HG02973 (cell line): ENCODE measurements at regions not wholly inside any gene's neighbourhood (a gene's known extent, or its start where the extent isn't known, plus 50 kb on each side); places are given as distances from the start of the nearest gene placed in this dataset.

Experiments
- ATAC-seq: cut with Tn5 transposase; IDR thresholded peaks from one replicate; pipeline ENCODE4 v1.9.1; 2021; ENCODE audit warnings: moderate library complexity; ENCODE audit not compliant: unreplicated experiment

DNA sequence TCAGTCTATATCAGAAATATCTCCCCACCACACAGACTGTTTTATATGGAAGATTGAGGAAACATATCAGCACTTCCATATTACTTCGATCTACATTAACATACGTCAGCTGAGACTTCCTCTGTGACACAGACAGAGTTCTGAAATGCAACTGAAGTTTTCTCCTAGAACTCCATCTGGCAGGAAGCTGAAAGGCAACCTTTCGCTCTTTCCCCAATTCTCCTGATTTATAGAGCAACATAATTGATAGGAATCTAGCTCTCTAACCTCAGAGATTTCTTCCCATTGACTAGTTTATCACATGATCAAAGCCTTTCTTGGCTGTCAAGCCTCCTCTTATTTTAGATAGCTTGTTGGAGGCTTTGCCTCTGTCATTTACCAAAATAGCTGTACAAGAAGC is 806.7 kb upstream of the CHAC2 start:
- ATAC-seq, result no peak

DNA sequence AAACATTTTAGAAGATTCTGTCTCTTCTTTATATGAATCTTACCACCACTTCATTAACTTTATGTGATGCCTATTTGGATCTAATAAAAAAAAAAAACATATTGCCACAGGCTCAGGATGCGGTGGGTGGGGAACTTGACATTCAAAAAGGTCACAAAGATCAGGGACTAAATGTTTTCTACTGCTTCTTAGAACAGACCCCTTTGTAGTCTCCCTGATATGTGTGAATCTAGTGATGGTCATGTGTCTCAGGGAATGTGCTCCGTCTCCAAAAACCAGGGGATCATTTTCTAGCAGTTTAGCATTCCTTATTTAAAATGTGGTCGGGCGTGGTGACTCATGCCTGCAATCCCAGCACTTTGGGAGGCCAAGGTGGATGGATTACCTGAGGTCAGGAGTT is 807.8 kb upstream of the CHAC2 start:
- no peak for ATAC-seq

DNA sequence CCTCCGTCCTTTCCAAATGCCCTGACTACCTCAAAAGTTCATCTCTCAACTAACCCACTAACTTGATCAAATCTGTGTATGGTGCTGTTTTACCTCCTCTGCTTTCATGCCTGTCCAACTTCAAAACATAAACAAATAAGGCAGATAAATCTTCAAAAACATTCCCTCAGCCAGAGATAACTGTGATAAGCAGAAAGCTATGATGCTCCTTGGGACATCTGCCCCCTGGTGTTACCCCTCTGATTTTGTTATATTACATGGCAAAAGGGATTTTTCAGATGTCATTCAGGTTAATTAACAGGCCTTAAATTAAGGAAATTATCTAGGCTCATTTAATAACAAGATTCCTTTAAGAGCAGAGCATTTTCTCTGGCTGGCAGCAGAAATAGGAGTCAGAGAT is 810.8 kb upstream of the CHAC2 start:
- no peak for ATAC-seq

DNA sequence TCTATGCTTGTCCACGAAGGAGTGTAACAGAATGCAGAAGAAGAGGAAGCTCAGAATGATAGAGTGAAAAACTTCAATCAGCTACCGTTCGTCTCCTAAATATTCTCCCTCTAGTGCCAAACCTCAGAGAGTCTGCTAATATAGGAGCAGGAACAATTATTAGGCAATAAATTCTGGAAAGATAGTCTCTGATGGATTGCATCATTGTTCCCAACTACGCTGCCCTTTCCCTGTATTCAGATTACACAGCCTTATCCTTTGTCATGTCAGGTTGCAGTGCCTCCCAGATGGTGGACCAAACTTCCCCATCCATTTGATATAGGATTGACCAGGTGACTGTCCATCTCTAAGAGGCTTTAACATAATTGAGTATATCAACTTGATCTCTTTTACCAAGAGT is 811.5 kb upstream of the CHAC2 start:
- no peak for ATAC-seq

DNA sequence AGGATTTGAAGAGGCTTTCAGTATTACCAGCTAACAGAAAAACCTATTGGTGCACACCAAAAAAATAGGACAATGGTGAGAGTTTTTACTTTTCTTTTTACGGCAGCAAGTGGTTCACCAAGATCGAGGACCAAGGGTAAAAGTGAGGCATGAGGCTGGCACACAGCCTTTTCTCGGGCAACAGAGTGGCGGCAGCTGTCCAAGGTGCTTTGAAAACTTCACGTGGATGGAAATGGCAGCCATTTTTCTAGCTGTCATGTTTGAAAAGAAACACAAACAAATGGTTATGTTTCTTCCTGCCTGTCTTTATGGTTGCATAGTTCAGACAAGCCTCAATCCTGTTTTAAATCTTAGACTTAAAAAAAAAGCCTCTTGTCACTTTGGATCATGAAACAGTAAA is 812.5 kb upstream of the CHAC2 start:
- no peak for ATAC-seq

DNA sequence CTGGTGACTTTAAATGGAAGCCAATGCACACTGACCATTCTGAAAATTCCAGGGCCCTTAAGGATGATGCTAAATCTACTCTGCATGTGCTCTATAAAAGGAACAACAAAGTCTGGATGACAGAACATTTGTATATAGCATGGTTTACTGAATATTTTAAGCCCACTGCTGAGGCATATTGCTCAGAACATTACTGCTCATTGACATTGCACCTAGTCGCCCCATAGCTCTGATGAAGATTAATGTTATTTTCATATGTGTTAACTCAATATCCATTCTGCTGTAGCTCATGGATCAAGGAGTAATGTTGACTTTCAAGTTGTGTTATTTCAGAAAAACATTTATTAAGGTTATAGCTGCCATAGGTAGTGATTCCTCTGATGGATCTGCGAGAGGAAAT is 827.5 kb upstream of the CHAC2 start:
- ATAC-seq, result no peak

DNA sequence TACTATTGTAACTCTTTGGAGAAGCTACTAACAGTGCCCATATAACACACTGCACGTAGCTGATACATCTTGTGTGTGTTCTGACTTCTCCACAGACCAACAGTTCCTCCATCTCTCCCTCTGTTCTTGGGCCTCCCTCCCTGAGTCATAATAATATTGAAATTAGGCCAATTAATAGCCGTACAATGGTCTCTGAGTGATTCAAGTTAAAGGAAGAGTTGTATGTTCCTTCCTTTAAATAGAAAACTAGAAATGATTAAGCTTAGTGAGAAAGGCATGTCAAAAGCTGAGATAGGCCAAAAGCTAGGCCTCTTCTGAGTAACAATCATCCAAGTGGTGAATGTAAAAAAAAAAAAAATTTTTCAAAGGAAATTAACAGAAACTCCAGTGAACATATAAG is 828.4 kb upstream of the CHAC2 start:
- no peak for ATAC-seq

DNA sequence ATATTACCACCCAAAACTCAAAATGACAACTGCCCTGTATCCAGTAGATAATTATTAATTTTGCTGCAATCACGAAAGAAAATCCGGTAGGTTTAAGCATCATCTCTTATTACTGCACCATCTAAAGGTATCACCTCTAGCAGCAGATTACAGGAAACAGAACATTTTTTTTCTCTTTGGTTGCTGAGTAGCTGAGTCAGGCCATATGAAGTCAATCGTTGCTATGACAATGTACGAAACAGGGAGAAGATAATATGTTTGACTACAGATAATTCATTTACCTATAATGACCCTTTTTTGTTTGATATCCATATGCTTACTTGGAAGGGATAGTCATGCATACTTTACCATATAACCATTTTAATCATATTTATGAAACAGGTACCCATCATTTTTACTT is 831.6 kb upstream of the CHAC2 start:
- ATAC-seq, result no peak

DNA sequence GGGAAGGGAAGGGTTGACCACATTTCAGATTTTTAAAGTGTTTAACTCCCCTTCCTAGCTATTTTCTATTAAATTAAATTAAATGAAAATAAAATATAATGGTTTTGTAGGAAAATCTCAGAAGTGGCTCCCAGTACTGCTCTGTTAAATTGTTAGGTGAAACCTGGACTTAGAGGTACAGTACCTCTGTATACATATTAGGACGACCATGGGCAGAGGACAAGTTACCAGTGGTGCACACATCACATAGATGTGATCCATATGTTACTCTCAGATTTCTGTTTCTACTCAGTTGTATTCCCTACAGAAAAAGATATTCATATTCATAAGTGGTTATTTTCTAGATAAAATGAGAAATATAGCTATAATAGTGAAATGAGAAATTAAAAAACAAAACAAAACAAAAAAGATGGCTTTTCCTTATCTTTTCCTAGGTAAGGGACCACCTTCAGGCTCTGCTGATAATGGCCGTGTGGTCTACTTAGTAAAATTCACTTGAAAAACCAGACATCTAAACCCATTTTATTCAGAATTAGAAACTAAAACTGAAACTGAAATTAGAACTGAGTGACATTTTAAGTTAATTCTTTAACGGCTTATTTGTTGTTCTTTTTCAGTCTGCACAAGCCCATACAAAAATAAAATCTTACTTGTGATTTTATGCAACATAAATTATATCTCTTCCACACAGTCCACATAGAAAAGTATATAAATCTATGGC is 832.5 kb upstream of the CHAC2 start:
- ATAC-seq, result no peak

DNA sequence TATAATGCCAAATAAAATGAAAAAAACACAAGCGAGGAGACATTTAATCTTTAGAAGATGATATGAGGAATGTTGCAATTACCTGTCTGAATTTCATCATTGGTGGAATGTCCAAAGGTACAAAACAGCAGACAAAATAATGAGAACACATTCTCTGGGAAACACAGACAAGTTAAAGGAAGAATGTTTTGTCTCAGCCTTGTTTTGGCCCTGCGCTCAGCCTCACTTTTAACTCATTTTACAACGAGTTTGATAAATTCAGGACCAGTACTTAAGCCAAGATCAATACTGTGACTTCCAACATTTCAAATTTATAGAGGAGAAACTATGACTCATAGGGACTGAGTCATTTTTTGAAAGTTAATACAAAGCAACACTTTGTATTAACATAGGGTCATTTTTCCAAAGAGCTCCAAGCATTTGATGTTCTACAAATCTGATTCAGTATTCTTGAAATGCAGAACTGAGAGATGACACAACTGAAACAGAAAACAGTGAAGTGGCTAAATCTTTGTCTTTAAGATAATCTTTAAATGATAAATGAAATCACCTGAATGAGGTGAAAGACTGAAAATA is 833.2 kb upstream of the CHAC2 start:
- ATAC-seq, result peak; percentile 50

DNA sequence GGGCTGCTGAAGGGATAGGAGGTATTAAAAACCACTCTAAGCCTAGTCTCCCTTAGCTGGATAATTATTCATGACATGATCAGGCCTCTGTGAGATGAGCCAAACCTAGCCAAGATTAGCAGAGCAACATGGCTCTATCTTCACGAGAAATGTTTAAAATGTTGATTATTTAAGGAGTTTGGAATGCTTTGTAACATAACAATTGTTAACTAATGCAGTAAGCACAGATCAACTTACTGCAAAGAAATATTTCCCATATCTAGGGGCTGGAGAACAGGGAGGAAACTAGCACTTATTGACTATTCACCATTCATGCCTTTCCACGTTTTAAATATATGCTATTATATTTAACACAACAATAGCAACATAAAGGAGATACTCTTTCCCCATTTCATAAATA is 833.7 kb upstream of the CHAC2 start:
- ATAC-seq, result no peak

DNA sequence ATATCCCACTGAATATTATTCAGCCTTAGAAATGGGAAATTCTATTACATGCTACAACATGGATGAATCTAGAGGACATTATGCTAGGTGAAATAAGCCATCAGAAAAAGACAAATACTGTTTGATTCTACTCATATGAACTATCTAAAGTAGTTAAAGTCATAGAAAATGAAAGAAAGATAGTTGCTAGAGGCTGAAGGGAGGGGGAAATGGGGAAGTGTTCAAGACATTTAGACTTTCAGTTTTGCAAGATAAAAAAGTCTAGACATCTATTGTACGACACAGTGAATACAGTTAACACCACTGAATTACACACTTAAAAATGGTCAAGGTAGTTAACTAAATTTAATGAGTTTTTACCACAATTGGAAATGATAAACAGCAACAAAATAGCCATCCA is 835.9 kb upstream of the CHAC2 start:
- peak; percentile 63 for ATAC-seq

DNA sequence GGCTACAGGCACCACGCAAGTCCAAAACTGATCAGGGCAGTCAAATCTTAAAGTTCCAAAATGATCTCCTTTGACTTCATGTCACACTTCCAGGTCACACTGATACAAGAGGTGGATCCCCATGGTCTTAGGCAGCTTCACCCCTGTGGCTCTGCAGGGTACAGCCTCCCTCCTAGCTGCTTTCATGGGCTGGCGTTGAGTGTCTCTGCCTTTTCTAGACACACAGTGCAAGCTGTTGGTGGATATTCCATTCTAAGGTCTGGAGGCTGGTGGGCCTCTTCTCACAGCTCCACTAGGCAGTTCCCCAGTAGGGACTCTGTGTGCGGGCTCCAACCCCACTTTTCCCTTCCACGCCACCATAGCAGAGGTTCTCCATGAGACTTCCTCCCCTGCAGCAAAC is 838.2 kb upstream of the CHAC2 start:
- no peak for ATAC-seq

DNA sequence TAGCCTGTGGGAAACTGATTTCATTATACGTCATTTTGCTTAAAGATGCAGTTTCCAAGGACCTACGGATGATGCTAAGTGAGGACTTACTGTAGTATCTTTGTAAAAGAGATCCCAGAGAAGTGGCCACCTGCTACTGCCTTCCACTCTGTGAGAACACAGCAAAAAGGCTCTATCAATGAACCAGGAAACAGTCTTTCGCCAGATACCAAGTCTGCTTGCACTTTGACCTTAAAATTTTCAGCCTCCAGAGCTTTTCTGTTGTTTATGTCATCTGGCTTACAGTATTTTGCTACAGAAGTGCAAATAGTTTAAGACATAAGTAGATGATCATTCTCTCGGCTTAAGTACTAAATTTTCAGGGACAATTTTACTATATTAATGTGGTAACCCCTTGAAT is 847.9 kb upstream of the CHAC2 start:
- no peak for ATAC-seq

DNA sequence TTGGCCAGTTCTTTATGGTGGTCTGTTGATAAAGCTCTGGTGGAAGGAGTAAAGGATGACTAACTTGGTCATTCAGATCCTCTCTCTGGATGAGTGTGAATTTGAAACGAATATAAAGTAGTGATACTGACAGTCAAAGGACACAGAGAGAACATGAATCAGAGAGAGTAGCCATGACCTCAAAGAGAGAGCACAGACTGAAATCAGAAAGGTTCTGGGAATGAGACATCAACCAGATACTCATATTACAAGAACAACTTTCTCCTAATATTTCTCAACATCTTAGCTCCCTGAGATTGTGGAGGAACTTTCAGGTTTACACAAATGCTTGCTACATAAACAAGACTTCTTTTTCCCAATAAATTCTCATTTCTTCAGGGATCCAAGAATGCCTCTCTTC is 849.1 kb upstream of the CHAC2 start:
- ATAC-seq, result no peak

DNA sequence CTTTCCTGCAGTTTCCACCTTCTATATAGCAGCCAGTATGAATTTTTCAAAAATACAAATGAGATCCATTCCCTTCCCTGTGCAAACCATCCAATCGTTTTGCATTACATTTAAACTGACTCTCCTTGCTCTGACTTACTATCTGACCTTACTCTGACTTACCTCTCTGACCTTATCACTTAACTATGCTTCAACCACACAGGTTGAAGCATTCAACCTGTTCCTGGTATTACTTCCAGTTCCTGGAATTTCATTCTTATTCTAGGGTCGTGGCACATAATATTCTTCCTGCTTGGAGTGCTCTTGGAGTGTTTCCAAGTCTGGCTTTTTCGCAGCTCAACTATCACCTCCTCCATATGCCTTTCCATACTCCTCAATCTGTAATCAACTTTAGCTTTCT is 850.6 kb upstream of the CHAC2 start:
- no peak for ATAC-seq

DNA sequence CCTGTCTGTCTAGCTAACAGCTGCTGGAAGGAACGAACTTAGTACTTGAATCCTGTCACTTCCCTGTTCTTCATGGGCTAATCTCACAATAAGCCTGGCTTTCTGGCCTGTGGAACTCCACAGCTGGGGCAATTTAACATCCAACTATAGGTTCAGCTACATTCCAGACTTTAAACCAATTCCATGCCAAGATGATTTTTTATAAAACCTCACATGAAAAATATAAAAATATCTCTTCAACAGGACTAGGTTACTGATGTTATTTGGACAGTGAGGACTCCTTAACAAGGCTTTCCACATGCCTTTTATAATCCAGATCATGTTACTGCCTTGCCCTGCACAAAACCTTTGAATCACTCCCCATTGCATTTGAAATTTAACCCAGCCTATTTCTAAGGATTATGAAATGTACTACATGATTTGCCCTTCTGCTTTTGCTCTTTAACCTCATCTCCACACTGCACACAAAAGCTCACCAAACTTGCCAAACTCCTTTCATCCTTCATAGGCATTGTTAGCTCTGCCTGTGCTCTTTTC is 863.2 kb upstream of the CHAC2 start:
- ATAC-seq, result no peak

DNA sequence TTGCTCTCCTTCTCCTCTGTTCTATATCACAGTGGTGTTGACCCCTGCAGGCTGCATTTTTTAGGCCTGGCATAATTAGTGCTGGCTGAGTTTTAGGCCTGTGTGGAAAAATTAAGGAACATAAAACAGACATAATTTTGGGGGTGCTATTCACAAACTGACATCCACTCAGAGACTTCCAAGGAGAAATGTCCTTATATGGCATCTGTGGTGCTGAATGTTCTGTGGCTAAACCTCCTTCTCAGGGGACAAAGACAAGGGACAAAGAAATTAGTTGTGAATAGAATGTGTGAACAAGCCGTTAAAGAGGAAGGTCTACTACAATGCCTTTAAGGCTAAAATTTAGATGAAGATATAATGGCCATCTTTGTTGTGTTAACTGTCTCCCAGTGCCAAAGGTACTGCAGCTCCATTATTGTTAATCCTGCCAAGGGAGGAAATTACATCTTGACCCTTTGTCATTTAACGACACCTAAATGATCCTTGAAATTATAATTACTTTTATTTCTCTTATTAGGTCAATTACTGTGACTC is 870.0 kb upstream of the CHAC2 start:
- ATAC-seq, result no peak

DNA sequence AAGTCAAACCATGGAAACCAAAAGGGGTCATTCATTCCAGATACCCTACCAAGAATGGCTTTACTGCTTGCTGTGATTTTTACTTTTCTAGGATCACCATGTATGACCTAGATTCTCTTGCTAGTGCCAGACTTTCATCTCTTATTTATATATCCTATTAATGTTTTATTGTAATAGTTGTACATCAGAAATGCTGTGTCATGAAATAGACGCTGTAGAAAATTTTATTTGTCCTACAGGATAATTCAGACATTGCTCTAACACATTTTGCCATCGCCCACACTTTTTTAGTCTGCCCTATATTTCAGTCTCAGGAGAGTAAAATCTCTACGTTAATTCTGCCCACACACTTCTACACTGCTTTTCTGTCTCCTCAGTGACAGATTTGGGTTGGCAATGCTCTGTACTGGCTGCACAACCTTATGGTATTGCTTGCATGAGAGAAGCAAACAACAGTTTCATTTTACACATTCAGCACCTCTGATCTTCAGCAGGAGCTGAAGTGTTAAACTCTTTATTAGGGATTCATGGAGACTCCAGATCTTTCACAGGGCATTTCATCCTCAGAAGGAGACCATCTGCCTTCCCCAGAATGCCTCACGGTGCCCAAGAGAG is 871.8 kb upstream of the CHAC2 start:
- no peak for ATAC-seq

DNA sequence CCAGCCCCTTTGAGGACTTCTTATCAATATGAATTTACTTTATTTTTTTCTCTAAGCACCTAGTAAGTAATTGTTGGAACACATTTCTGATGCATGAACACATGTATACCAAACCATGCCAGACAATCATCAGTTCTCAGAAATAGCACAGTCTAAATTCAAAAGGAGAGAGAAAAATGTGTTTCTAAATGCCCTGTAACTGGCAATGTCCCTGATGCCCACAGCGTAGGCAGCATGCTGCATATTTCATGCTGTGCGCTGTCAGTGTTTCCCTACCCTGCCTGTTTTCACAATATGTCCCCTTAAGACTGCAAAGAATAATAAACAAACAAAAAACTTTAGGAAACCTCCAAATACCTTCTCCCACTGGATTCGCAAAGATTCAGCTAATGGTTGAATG is 881.0 kb upstream of the CHAC2 start:
- ATAC-seq, result no peak

DNA sequence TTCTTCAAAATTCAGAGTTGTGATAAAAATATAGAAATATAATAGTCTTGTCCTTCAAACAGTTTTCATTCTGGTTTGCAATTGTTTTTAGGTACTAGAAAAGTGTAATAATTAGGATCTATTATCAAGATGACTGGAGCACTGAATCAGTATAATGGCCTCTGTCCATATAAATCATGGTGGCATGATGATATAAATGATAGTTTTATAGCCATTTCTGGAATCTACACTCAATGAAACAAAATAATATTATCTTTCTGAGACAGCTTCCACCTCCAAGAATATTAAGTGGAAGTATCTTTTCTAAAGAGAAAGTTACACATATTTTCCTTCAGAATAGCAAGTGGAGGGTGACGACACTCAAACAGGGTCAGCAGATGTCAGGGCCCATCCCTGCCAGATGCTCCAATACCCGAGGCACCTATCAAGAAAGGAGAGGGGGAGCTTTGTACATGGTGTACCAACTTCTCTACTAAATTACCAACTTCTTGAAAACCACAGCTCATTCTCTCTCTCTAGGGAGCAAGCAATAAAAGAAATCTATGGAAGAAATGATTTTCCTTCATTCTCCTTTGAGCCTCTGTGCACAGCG is 882.7 kb upstream of the CHAC2 start:
- ATAC-seq, result no peak

DNA sequence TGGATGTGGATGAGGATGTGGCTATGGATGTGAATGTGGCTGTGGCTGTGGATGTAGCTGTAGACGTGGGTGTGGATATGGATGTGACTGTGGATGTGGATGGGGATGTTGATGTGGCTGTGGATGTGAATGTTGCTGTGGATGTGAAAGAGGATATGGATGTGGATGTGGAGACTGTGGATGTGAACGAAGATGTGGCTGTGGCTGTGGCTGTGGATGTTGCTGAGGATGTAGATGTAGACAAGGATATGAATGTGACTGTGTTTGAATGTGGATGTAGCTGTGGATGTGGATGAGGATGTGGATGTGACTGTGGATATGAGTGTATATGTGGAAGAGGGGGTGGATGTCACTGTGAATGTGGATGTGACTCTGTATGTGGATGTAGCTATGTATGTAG is 884.6 kb upstream of the CHAC2 start:
- no peak for ATAC-seq
